Spleen (tissue), 11 donors: ENCODE measurements at regions not wholly inside any gene's neighbourhood (a gene's known extent, or its start where the extent isn't known, plus 50 kb on each side); places are given as distances from the start of the nearest gene placed in this dataset.
"Not testable (repeated sequence)": the region's sequence is repeated elsewhere in the genome, so short reads cannot be mapped to it uniquely, and the experiment has no call there.

Source experiments
- DNase-seq: peaks from one replicate; pipeline ENCODE4 v3.0.0-alpha.2; 2020
- H3K27ac ChIP-seq, 8 donors: fragments of 200-600 bp; sonication (generic) in 7 of 8; 1 replicate in 4 of 8; 2 replicates in 4 of 8; pipeline versions ENCODE4 v1.5.0 to v1.8.0; 2016 to 2021; ENCODE audit warnings: inconsistent platforms in 4 of 8, mild to moderate bottlenecking in 4 of 8, moderate library complexity in 1 of 8
- H3K27me3 ChIP-seq, 7 donors: fragments of 200-600 bp; sonication (generic) in 6 of 7; replicated peaks in 1 of 7; 1 replicate in 4 of 7; 2 replicates in 3 of 7; pipeline versions ENCODE4 v1.5.0 to v1.8.0; 2016 to 2021; ENCODE audit warnings: inconsistent platforms in 3 of 7, mild to moderate bottlenecking in 1 of 7
- H3K36me3 ChIP-seq, 6 donors: fragments of 200-600 bp; sonication (generic) in 5 of 6; 1 replicate in 4 of 6; 2 replicates in 2 of 6; pipeline versions ENCODE4 v1.5.0 to v1.8.0; 2016 to 2021; ENCODE audit warnings: inconsistent platforms in 2 of 6
- H3K4me1 ChIP-seq, 6 donors: fragments of 200-600 bp; sonication (generic) in 5 of 6; 1 replicate in 3 of 6; 2 replicates in 3 of 6; pipeline versions ENCODE4 v1.5.0 to v1.8.0; 2016 to 2021; ENCODE audit warnings: inconsistent platforms in 3 of 6
- H3K4me3 ChIP-seq, 8 donors: fragments of 200-600 bp; sonication (generic) in 7 of 8; 1 replicate in 4 of 8; 2 replicates in 4 of 8; pipeline versions ENCODE4 v1.5.0 to v1.8.0; 2016 to 2021; ENCODE audit warnings: inconsistent platforms in 4 of 8, mild to moderate bottlenecking in 4 of 8, moderate library complexity in 2 of 8
- H3K9me3 ChIP-seq, 8 donors: fragments of 200-600 bp; sonication (generic) in 7 of 8; 1 replicate in 4 of 8; 2 replicates in 4 of 8; pipeline versions ENCODE4 v1.5.0 to v1.8.0; 2016 to 2021; ENCODE audit warnings: inconsistent platforms in 4 of 8
- CTCF ChIP-seq, 11 experiments: fragments of 200-600 bp in 7 of 11; fragments of 450-650 bp in 4 of 11; sonication (generic) in 4 of 11; IDR thresholded peaks in 8 of 11; conservative IDR thresholded peaks in 3 of 11; 1 replicate in 7 of 11; 2 replicates in 4 of 11; pipeline versions ENCODE4 v1.4.0 to v1.8.0; 2016 to 2021; ENCODE audit warnings: antibody characterized with exemption in 11 of 11, inconsistent platforms in 4 of 11, mild to moderate bottlenecking in 1 of 11
- POLR2A ChIP-seq, 3 donors: fragments of 450-650 bp; IDR thresholded peaks; one replicate each; pipeline ENCODE4 v1.5.1; 2017; ENCODE audit warnings: antibody characterized with exemption in 3 of 3, mild to moderate bottlenecking in 1 of 3
- POLR2AphosphoS5 ChIP-seq, 3 donors: sonication (generic); formaldehyde crosslinking; IDR thresholded peaks; one replicate each; pipeline ENCODE4 v1.5.1; 2017; ENCODE audit warnings: antibody characterized with exemption in 3 of 3
- WGBS, 5 donors: extraction: QIAGEN DNeasy Blood & Tissue Kit in 3 of 5; methylation state at CpG; one replicate each; pipeline versions ENCODE4 v1.1.5 to v1.1.7; 2013 to 2018; 5-methylcytosine and 5-hydroxymethylcytosine counted together
- intact Hi-C: fragments of 100-400 bp; cut with DNase I; formaldehyde crosslinking; loops from one replicate; pipeline ENCODE4 v1.15.0; 2023; ENCODE audit warnings: low total_unique reads
- donor health status: healthy with polysubstance abuse.
- donor health status: DM: no; HTN: no; CAD: no; lungs with moderate emphysema.
- donor health status: DM: no; HTN: no; CAD: no.
- donor health status: Bipolar disorder and iron deficiency.
- donor health status: healthy.
- donor health status: DM: no; HTN: no; CAD: no.
- donor health status: DM: yes; HTN: yes; CAD: no.

- Histone ChIP-seq H3K4me3 (no peak overlapping the region), H3K27ac (no peak overlapping the region), H3K27me3 (no peaks in the 10 kb centered on the region), H3K36me3 (no peaks in the 10 kb centered on the region), H3K4me1 (no peaks in the 10 kb centered on the region), H3K9me3 (peaks cover 0 to 12% (median 6%) of the 10 kb centered on the region in 8 donors)
- no peak for TF ChIP-seq CTCF (IDR thresholded peaks at IDR 0.05 in 8 of 11, conservative IDR thresholded peaks at IDR 0.05 in 3 of 11)
- no peak for TF ChIP-seq POLR2AphosphoS5 (IDR thresholded peaks at IDR 0.05)
- TF ChIP-seq POLR2A (IDR thresholded peaks at IDR 0.05) = no peak
- WGBS, 5 donors = 38 to 49% (median 43%) methylated on average over 1 of the region's 1 CpG
- intact Hi-C loops = no loop called here
- DNase-seq = no peak
Measured at GRCh38 chr18:30601541-30601940, 441.0 kb downstream of the DSC3 start.

GRCh38 chr18:30597202-30597601 lies 445.3 kb downstream of the DSC3 start:
- intact Hi-C loops = no loop called here
- no peaks in the 10 kb centered on the region for H3K4me1 ChIP-seq
- no peak overlapping the region for H3K27ac ChIP-seq
- no peaks in the 10 kb centered on the region for H3K27me3 ChIP-seq
- H3K4me3 ChIP-seq = no peak overlapping the region
- DNase-seq = no peak
- H3K36me3 ChIP-seq = no peaks in the 10 kb centered on the region
- H3K9me3 ChIP-seq = peaks cover 0 to 18% (median 2%) of the 10 kb centered on the region in 8 donors
- TF ChIP-seq POLR2A (IDR thresholded peaks at IDR 0.05) = no peak
- no peak for TF ChIP-seq CTCF (IDR thresholded peaks at IDR 0.05 in 8 of 11, conservative IDR thresholded peaks at IDR 0.05 in 3 of 11)
- no peak for TF ChIP-seq POLR2AphosphoS5 (IDR thresholded peaks at IDR 0.05)

- Histone ChIP-seq H3K4me3 (no peak overlapping the region), H3K9me3 (peaks cover 0 to 18% (median 2%) of the 10 kb centered on the region in 8 donors), H3K27me3 (no peaks in the 10 kb centered on the region), H3K36me3 (no peaks in the 10 kb centered on the region), H3K27ac (no peak overlapping the region), H3K4me1 (no peaks in the 10 kb centered on the region)
- no peak for DNase-seq
- intact Hi-C loops = no loop called here
- TF ChIP-seq CTCF (IDR thresholded peaks at IDR 0.05 in 8 of 11, conservative IDR thresholded peaks at IDR 0.05 in 3 of 11) (no peak), POLR2AphosphoS5 (IDR thresholded peaks at IDR 0.05) (no peak), POLR2A (IDR thresholded peaks at IDR 0.05) (no peak)
Measured at GRCh38 chr18:30596635-30597034, 445.9 kb downstream of the DSC3 start.

- Histone ChIP-seq H3K27me3 (no peaks in the 10 kb centered on the region), H3K4me1 (no peaks in the 10 kb centered on the region), H3K27ac (no peak overlapping the region), H3K4me3 (no peak overlapping the region), H3K36me3 (no peaks in the 10 kb centered on the region), H3K9me3 (peaks cover 0 to 18% (median 2%) of the 10 kb centered on the region in 8 donors)
- TF ChIP-seq POLR2A (IDR thresholded peaks at IDR 0.05) (no peak), POLR2AphosphoS5 (IDR thresholded peaks at IDR 0.05) (no peak), CTCF (IDR thresholded peaks at IDR 0.05 in 8 of 11, conservative IDR thresholded peaks at IDR 0.05 in 3 of 11) (no peak)
- DNase-seq = no peak
- 80 to 93% (median 86%) methylated on average over 1 of the region's 1 CpG for WGBS, 5 donors
- intact Hi-C loops = no loop called here
Measured at GRCh38 chr18:30595942-30596341, 446.6 kb downstream of the DSC3 start.

GRCh38 chr18:30594911-30595310 lies 447.6 kb downstream of the DSC3 start:
- intact Hi-C loops, H3K4me1 ChIP-seq, H3K27me3 ChIP-seq, H3K36me3 ChIP-seq, H3K27ac ChIP-seq, H3K4me3 ChIP-seq, DNase-seq: not testable (repeated sequence)
- H3K9me3 ChIP-seq = peaks cover 0 to 18% (median 2%) of the 10 kb centered on the region in 8 donors
- 90 to 94% (median 91%) methylated on average over 18 of the region's 18 CpGs for WGBS, 5 donors
